Lower lobe of right lung (tissue), 2 donors: ENCODE measurements at regions not wholly inside any gene's neighbourhood (a gene's known extent, or its start where the extent isn't known, plus 50 kb on each side); places are given as distances from the start of the nearest gene placed in this dataset.

ENCODE experiments used
- ATAC-seq, 2 donors: fragments of 200-7000 bp; cut with Tn5 transposase; one replicate each; pipeline ENCODE4 v1.9.1; 2020 to 2022; ENCODE audit warnings: mild to moderate bottlenecking in 2 of 2, moderate library complexity in 2 of 2
- DNase-seq: peaks from one replicate; pipeline ENCODE4 v3.0.0-alpha.2; 2020
- H3K27ac ChIP-seq: fragments of 200-600 bp; one replicate; pipeline ENCODE4 v1.8.0; 2022
- H3K27me3 ChIP-seq: fragments of 200-600 bp; one replicate; pipeline ENCODE4 v1.8.0; 2022; ENCODE audit warnings: low read depth
- H3K36me3 ChIP-seq: fragments of 200-600 bp; one replicate; pipeline ENCODE4 v1.8.0; 2022; ENCODE audit warnings: mild to moderate bottlenecking
- H3K4me1 ChIP-seq: fragments of 200-600 bp; one replicate; pipeline ENCODE4 v1.8.0; 2022
- H3K4me3 ChIP-seq: fragments of 200-600 bp; one replicate; pipeline ENCODE4 v1.8.0; 2022; ENCODE audit warnings: mild to moderate bottlenecking
- H3K9me3 ChIP-seq: fragments of 200-600 bp; one replicate; pipeline ENCODE4 v1.8.0; 2022
- CTCF ChIP-seq: fragments of 200-600 bp; IDR thresholded peaks from one replicate; pipeline ENCODE4 v1.8.0; 2022; ENCODE audit warnings: antibody characterized with exemption, mild to moderate bottlenecking
- intact Hi-C: fragments of 100-400 bp; cut with DNase I; formaldehyde crosslinking; loops from one replicate; pipeline ENCODE4 v1.11.0; 2022
- donor health status: DM: no; HTN: yes; CAD: no; lungs with severe emphysema.

- DNase-seq = no peak
- H3K27me3 ChIP-seq = no peaks in the 10 kb centered on the region
- intact Hi-C loops = no loop called here
- H3K27ac ChIP-seq = no peak overlapping the region
- no peak for ATAC-seq
- H3K9me3 ChIP-seq = no peaks in the 10 kb centered on the region
- no peak overlapping the region for H3K4me3 ChIP-seq
- H3K36me3 ChIP-seq = no peaks in the 10 kb centered on the region
- TF ChIP-seq CTCF = no peak
- no peaks in the 10 kb centered on the region for H3K4me1 ChIP-seq
Observed at GRCh38 chr5:4907571-4907970, 232.6 kb upstream of the ADAMTS16 start.

- no peaks in the 10 kb centered on the region for H3K4me1 ChIP-seq
- no peaks in the 10 kb centered on the region for H3K36me3 ChIP-seq
- H3K4me3 ChIP-seq = no peak overlapping the region
- TF ChIP-seq CTCF = no peak
- no peak for ATAC-seq
- no peak for DNase-seq
- H3K9me3 ChIP-seq = no peaks in the 10 kb centered on the region
- H3K27me3 ChIP-seq = no peaks in the 10 kb centered on the region
- intact Hi-C loops = no loop called here
- no peak overlapping the region for H3K27ac ChIP-seq
Observed at GRCh38 chr5:4909086-4909485, 231.0 kb upstream of the ADAMTS16 start.

GRCh38 chr5:4911646-4912403, 228.3 kb upstream of the ADAMTS16 start:
- no peak for ATAC-seq
- no peak for DNase-seq
- H3K27me3 ChIP-seq = no peaks in the 10 kb centered on the region
- H3K4me1 ChIP-seq = no peaks in the 10 kb centered on the region
- H3K36me3 ChIP-seq = no peaks in the 10 kb centered on the region
- intact Hi-C loops = no loop called here
- no peak for TF ChIP-seq CTCF
- H3K9me3 ChIP-seq = no peaks in the 10 kb centered on the region
- H3K27ac ChIP-seq = no peak overlapping the region
- no peak overlapping the region for H3K4me3 ChIP-seq

GRCh38 chr5:4921929-4922328, 218.2 kb upstream of the ADAMTS16 start:
- Histone ChIP-seq H3K4me1 (no peaks in the 10 kb centered on the region), H3K27ac (no peak overlapping the region), H3K4me3 (no peak overlapping the region), H3K9me3 (no peaks in the 10 kb centered on the region), H3K27me3 (no peaks in the 10 kb centered on the region), H3K36me3 (no peaks in the 10 kb centered on the region)
- TF ChIP-seq CTCF = no peak
- ATAC-seq = no peak
- intact Hi-C loops = no loop called here
- DNase-seq = no peak

GRCh38 chr5:4924577-4924976, 215.6 kb upstream of the ADAMTS16 start:
- no peaks in the 10 kb centered on the region for H3K4me1 ChIP-seq
- H3K36me3 ChIP-seq = no peaks in the 10 kb centered on the region
- ATAC-seq = no peak
- H3K27ac ChIP-seq = no peak overlapping the region
- TF ChIP-seq CTCF = no peak
- DNase-seq = no peak
- no peak overlapping the region for H3K4me3 ChIP-seq
- no peaks in the 10 kb centered on the region for H3K27me3 ChIP-seq
- intact Hi-C loops = no loop called here
- H3K9me3 ChIP-seq = no peaks in the 10 kb centered on the region
